Lung (tissue), 11 donors: ENCODE measurements at regions not wholly inside any gene's neighbourhood (a gene's known extent, or its start where the extent isn't known, plus 50 kb on each side); places are given as distances from the start of the nearest gene placed in this dataset.

Experiments used
- ATAC-seq: fragments of 200-7000 bp; cut with Tn5 transposase; one replicate; pipeline ENCODE4 v1.9.1; 2020; ENCODE audit warnings: moderate number of reproducible peaks; ENCODE audit not compliant: insufficient read depth, low FRiP score
- DNase-seq, 3 donors: peaks; one replicate each; pipeline ENCODE4 v3.0.0-alpha.2; 2013 to 2017
- H3K27ac ChIP-seq, 2 donors: one replicate each; pipeline ENCODE4 v1.5.1; 2013; ENCODE audit warnings: mild to moderate bottlenecking in 2 of 2, moderate library complexity in 2 of 2, control low read depth in 1 of 2, inconsistent platforms in 1 of 2, low read depth in 1 of 2, low read length in 1 of 2
- H3K27me3 ChIP-seq, 3 donors: one replicate each; pipeline ENCODE4 v1.5.1; 2013; ENCODE audit warnings: low read length in 2 of 3; ENCODE audit not compliant: control insufficient read depth in 3 of 3, insufficient read depth in 3 of 3
- H3K36me3 ChIP-seq, 4 donors: one replicate each; pipeline ENCODE4 v1.5.1; 2013; ENCODE audit warnings: low read length in 4 of 4, mild to moderate bottlenecking in 1 of 4, moderate library complexity in 1 of 4; ENCODE audit not compliant: control insufficient read depth in 4 of 4, insufficient read depth in 4 of 4
- H3K4me1 ChIP-seq, 5 donors: one replicate each; pipeline ENCODE4 v1.5.1; 2013; ENCODE audit warnings: low read length in 5 of 5, mild to moderate bottlenecking in 2 of 5, moderate library complexity in 1 of 5; ENCODE audit not compliant: control insufficient read depth in 5 of 5, insufficient read depth in 5 of 5
- H3K4me3 ChIP-seq: one replicate; pipeline ENCODE4 v1.5.1; 2013; ENCODE audit warnings: mild to moderate bottlenecking, control low read depth, moderate library complexity
- H3K9ac ChIP-seq, 2 donors: one replicate each; pipeline ENCODE4 v1.5.1; 2013; ENCODE audit warnings: low read length in 2 of 2, control low read depth in 1 of 2; ENCODE audit not compliant: insufficient read depth in 1 of 2
- H3K9me3 ChIP-seq, 4 donors: one replicate each; pipeline ENCODE4 v1.5.1; 2013; ENCODE audit warnings: low read length in 3 of 4, mild to moderate bottlenecking in 1 of 4, moderate library complexity in 1 of 4; ENCODE audit not compliant: control insufficient read depth in 4 of 4, insufficient read depth in 3 of 4
- WGBS, 2 donors: extraction: QIAGEN DNeasy Blood & Tissue Kit; methylation state at CpG; one replicate each; pipeline ENCODE4 v1.1.7; 2013; 5-methylcytosine and 5-hydroxymethylcytosine counted together
- TF ChIP-seq, protein P1 (sequence below): IDR thresholded peaks from 2 replicates; pipeline ENCODE4 v1.5.1; 2012; ENCODE audit warnings: mild to moderate bottlenecking; ENCODE audit errors: control extremely low read depth, extremely low read depth
- donor health status: control.
- donor health status: control.
- donor health status: Bipolar disorder and iron deficiency.
- donor health status: healthy.
- donor health status: DM: yes; HTN: yes; CAD: no.

DNA sequence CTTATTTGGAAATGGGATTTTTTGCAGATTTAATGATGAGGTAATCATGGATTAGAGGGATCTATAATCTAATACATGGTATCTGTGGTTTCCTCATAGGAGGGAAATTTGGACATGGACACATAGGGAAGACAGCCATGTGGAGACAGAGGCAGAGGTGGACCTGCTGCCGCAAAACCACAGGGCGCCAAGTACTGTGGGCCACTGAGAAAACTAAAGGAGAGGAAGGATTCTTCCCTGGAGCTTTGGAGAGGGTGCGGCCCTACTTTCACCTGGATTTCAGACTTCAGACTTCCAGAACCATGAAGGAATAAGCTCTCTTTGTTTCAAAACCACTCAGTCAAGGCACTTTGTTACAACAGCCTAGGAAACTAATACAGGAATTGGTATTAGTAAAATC, 149.4 kb upstream of the AKR1E2 start:
- Histone ChIP-seq H3K36me3 (no peaks in the 10 kb centered on the region), H3K27ac (no peak overlapping the region), H3K9ac (no peak overlapping the region), H3K9me3 (no peaks in the 10 kb centered on the region), H3K4me1 (peaks cover 0 to 3% (median 0%) of the 10 kb centered on the region in 5 donors), H3K4me3 (no peak overlapping the region), H3K27me3 (no peaks in the 10 kb centered on the region)
- WGBS, 2 donors: 98% methylated on average over 3 of the region's 3 CpGs
- TF ChIP-seq, protein P1, sequence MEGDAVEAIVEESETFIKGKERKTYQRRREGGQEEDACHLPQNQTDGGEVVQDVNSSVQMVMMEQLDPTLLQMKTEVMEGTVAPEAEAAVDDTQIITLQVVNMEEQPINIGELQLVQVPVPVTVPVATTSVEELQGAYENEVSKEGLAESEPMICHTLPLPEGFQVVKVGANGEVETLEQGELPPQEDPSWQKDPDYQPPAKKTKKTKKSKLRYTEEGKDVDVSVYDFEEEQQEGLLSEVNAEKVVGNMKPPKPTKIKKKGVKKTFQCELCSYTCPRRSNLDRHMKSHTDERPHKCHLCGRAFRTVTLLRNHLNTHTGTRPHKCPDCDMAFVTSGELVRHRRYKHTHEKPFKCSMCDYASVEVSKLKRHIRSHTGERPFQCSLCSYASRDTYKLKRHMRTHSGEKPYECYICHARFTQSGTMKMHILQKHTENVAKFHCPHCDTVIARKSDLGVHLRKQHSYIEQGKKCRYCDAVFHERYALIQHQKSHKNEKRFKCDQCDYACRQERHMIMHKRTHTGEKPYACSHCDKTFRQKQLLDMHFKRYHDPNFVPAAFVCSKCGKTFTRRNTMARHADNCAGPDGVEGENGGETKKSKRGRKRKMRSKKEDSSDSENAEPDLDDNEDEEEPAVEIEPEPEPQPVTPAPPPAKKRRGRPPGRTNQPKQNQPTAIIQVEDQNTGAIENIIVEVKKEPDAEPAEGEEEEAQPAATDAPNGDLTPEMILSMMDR: no peak
- DNase-seq: no peak
- no peak for ATAC-seq

DNA sequence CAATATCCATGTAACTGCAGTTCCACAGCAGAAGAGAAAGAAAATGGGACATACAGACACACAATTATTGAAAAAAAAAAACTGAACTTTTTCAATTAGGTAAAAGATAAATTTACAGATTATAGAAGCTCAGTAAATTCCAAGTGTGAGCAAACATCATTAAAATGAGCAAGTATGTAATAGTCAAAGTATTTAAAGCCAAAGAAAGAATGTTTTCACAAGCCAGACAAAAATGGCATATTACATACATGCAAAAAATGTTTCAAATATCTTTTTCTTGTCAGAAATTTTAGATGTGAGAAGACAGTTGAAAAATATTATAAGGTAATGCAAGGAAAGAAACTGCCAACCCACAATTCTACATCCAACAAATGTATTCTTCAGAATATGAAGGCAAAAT, 150.2 kb upstream of the AKR1E2 start:
- TF ChIP-seq, protein P1: no peak
- Histone ChIP-seq H3K27me3 (no peaks in the 10 kb centered on the region), H3K4me1 (peaks cover 0 to 3% (median 0%) of the 10 kb centered on the region in 5 donors), H3K4me3 (no peak overlapping the region), H3K9ac (no peak overlapping the region), H3K9me3 (no peaks in the 10 kb centered on the region), H3K27ac (no peak overlapping the region), H3K36me3 (no peaks in the 10 kb centered on the region)
- ATAC-seq (no peak), DNase-seq (no peak)

DNA sequence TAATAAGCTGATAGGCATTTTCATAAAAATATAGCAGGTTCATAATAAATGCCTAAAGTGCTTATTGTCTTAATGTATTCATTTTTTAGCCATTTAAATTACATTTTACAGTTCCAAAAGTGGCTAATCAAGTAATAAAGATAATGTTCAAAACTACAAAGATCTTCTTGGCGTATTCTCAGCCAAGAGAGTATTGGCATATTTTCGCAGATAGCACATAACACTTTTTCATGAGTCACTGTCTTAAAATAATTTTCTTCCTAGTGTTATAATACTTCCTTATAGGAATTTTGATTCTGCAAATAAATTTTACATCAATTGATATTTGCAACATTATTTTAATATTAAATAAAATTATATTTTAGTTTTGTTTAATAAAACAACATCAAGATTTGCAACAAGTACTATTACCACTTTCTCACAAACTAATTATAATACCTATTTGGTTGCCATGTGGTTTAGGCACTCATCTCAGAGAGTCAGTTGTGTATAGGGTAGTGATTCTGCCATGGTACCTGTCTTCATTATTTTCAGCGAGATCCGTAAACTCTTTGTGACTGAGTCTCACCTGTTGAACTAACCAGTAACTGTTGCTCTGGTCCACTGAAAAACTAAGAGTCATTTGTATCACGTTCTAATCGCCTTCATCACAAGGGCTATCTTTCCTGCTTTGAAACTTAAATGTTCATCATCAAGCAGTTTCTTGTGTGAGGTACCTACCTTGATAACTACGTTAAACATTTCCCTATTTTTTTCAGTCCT, 152.5 kb upstream of the AKR1E2 start:
- no peak overlapping the region for H3K27ac ChIP-seq
- no peaks in the 10 kb centered on the region for H3K9me3 ChIP-seq
- no peaks in the 10 kb centered on the region for H3K27me3 ChIP-seq
- ATAC-seq (no peak), DNase-seq (no peak)
- H3K9ac ChIP-seq: no peak overlapping the region
- TF ChIP-seq, protein P1: no peak
- 93 to 94% methylated on average over 7 of the region's 7 CpGs for WGBS, 2 donors
- H3K4me3 ChIP-seq: no peak overlapping the region
- H3K36me3 ChIP-seq: no peaks in the 10 kb centered on the region
- peaks cover 0 to 3% (median 0%) of the 10 kb centered on the region in 5 donors for H3K4me1 ChIP-seq

DNA sequence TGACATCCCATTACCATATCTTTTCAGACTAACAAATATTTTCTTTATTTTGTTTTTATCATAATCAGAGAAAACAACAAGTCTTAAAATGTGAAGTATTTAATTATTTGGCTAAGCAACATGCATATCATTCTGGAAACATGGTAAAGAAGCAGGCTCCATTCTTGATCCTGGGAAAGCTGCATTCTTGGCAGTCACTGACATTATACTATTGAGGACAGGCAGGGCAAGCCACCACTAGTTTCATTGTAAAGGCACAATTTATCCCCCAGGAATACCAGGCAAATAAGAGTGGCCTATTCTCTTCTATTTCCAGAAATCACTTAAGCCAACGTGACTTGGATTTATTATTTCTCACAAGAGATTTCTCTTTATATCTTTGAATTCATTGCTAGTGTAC, 153.8 kb upstream of the AKR1E2 start:
- H3K4me3 ChIP-seq: no peak overlapping the region
- DNase-seq (no peak), ATAC-seq (no peak)
- no peaks in the 10 kb centered on the region for H3K36me3 ChIP-seq
- TF ChIP-seq, protein P1: no peak
- H3K9me3 ChIP-seq: no peaks in the 10 kb centered on the region
- 88 to 93% methylated on average over 1 of the region's 1 CpG for WGBS, 2 donors
- no peak overlapping the region for H3K27ac ChIP-seq
- H3K4me1 ChIP-seq: peaks cover 0 to 3% (median 0%) of the 10 kb centered on the region in 5 donors
- H3K9ac ChIP-seq: no peak overlapping the region
- H3K27me3 ChIP-seq: no peaks in the 10 kb centered on the region
